ENCODE measurements at regions not wholly inside any gene's neighbourhood (a gene's known extent, or its start where the extent isn't known, plus 50 kb on each side); places are given as distances from the start of the nearest gene placed in this dataset.

GRCh38 chr5:107291866-107292265 lies 378.9 kb downstream of the EFNA5 start:
- Histone ChIP-seq H4K20me1 (ENCODE audit: control insufficient read depth, insufficient read depth, insufficient read length) (no peaks in the 10 kb centered on the region), H3K27ac (ENCODE audit: insufficient read length, low read depth, low read length) (no peak overlapping the region), H3K9me3 (ENCODE audit: control insufficient read depth, low read depth, low read length) (no peaks in the 10 kb centered on the region), H3K79me2 (ENCODE audit: insufficient read depth, low read length) (no peaks in the 10 kb centered on the region), H2BK120ac (ENCODE audit: low read depth, low read length, poor library complexity, severe bottlenecking) (no peak overlapping the region), H2AFZ (ENCODE audit: low read length) (no peak overlapping the region), H2BK5ac (ENCODE audit: insufficient read length, low read length) (no peak overlapping the region), H3K56ac (ENCODE audit: insufficient read length, low read depth, low read length) (no peak overlapping the region), H3K23ac (ENCODE audit: insufficient read length, low read depth, low read length) (no peak overlapping the region), H3K9ac (ENCODE audit: extremely low read depth, insufficient read length, low read length) (no peak overlapping the region), H3K14ac (ENCODE audit: insufficient read depth, low read length) (no peak overlapping the region), H3K18ac (ENCODE audit: insufficient read length, low read depth, low read length) (no peak overlapping the region), H3T11ph (ENCODE audit: low read length) (no peak overlapping the region), H2BK15ac (ENCODE audit: low read depth, low read length) (no peak overlapping the region), H4K8ac (replicated peaks; ENCODE audit: insufficient read length, low read depth, low read length) (no peak overlapping the region), H3K27me3 (ENCODE audit: insufficient read depth, low read length) (no peaks in the 10 kb centered on the region), H3K4ac (ENCODE audit: low read depth, low read length) (no peak overlapping the region), H2BK20ac (ENCODE audit: low read depth, low read length, poor library complexity, severe bottlenecking) (no peak overlapping the region), H3K23me2 (ENCODE audit: insufficient read length, low read depth, low read length, poor library complexity, severe bottlenecking) (no peaks in the 10 kb centered on the region), H4K91ac (ENCODE audit: insufficient read length, low read depth, low read length) (no peak overlapping the region), H3K4me1 (ENCODE audit: insufficient read depth, low read length) (no peaks in the 10 kb centered on the region), H2AK5ac (ENCODE audit: insufficient read length, low read length) (no peak overlapping the region), H3K79me1 (ENCODE audit: insufficient read depth, low read depth, low read length, poor library complexity, severe bottlenecking) (no peaks in the 10 kb centered on the region), H3K4me2 (ENCODE audit: insufficient read depth, insufficient read length, low read length) (no peak overlapping the region), H2BK12ac (ENCODE audit: insufficient read length, low read depth, low read length) (no peak overlapping the region), H4K5ac (ENCODE audit: insufficient read length, low read depth, low read length) (no peak overlapping the region)
- H3K27ac Mint-ChIP-seq, result no peak overlapping the region
- no peak for DNase-seq
- TF ChIP-seq CTCF (conservative IDR thresholded peaks at IDR 0.05), result no peak
- H3K27me3 Mint-ChIP-seq (ENCODE audit: low read depth), result no peaks in the 10 kb centered on the region
- WGBS (ENCODE audit: extremely low coverage, insufficient read length, low lambda C conversion rate), result 100% methylated on average over 1 of the region's 4 CpGs
- no peaks in the 10 kb centered on the region for H3K9me3 Mint-ChIP-seq
- H3K36me3 Mint-ChIP-seq (ENCODE audit: insufficient read depth in 1 of 3, low read depth in 3 of 3), result no peaks in the 10 kb centered on the region
- no peak overlapping the region for H3K4me3 Mint-ChIP-seq
- peaks cover 10 to 12% of the 10 kb centered on the region in 2 experiments for H3K4me1 Mint-ChIP-seq
